ENCODE measurements at regions not wholly inside any gene's neighbourhood (a gene's known extent, or its start where the extent isn't known, plus 50 kb on each side); places are given as distances from the start of the nearest gene placed in this dataset.
A peak's percentile ranks its signal among the peaks of the same experiment; 100 is the strongest.

- no peaks in the 10 kb centered on the region for H3K36me3 ChIP-seq (ENCODE audit: insufficient read depth)
- H3F3A ChIP-seq (replicated peaks; ENCODE audit: low read depth): no peaks in the 10 kb centered on the region
- DNase-seq (ENCODE audit: low spot score): peak; percentile 36
- Mint-ChIP-seq H3K9me3 (no peaks in the 10 kb centered on the region), H3K4me3 (no peak overlapping the region), H3K4me1 (peaks cover 4% of the 10 kb centered on the region; the same call in 1 of the 3 replicates), H3K36me3 (ENCODE audit: low read depth) (no peaks in the 10 kb centered on the region), H3K27ac (no peak overlapping the region), H3K27me3 (ENCODE audit: insufficient read depth, low read depth, poor library complexity) (peaks cover 10% of the 10 kb centered on the region)
- no peak overlapping the region for H3K27ac ChIP-seq (ENCODE audit: low read depth)
- no peak overlapping the region for H3K4me2 ChIP-seq
- H3K4me3 ChIP-seq: no peak overlapping the region
- TF ChIP-seq STAT1 (IDR thresholded peaks at IDR 0.05; ENCODE audit: unreplicated experiment) (no peak), NANOG (IDR thresholded peaks at IDR 0.05; ENCODE audit: borderline replicate concordance) (no peak), CREB1 (CRISPR knock-in tag; IDR thresholded peaks at IDR 0.05; ENCODE audit: low read depth) (no peak), ZNF114 (CRISPR knock-in tag; IDR thresholded peaks at IDR 0.05) (no peak), JUNB (IDR thresholded peaks at IDR 0.05; ENCODE audit: unreplicated experiment) (no peak), REST (IDR thresholded peaks at IDR 0.05; ENCODE audit: unreplicated experiment) (no peak), EZH2phosphoT487 (IDR thresholded peaks at IDR 0.05; ENCODE audit: unreplicated experiment) (no peak), CTCF (conservative IDR thresholded peaks at IDR 0.05; ENCODE audit: low read depth in 2 of 2) (no peak), POLR2AphosphoS5 (IDR thresholded peaks at IDR 0.05; ENCODE audit: low read depth) (no peak), ZNF331 (CRISPR knock-in tag; IDR thresholded peaks at IDR 0.05; ENCODE audit: low read depth) (no peak), EZH2 (IDR thresholded peaks at IDR 0.05; ENCODE audit: low read depth, unreplicated experiment) (no peak), ETS1 (IDR thresholded peaks at IDR 0.05) (no peak), ZNF462 (CRISPR knock-in tag; IDR thresholded peaks at IDR 0.05) (no peak)
- peak; percentile 86 for ATAC-seq
- H3K4me1 ChIP-seq (ENCODE audit: insufficient read depth): no peaks in the 10 kb centered on the region
- peak overlapping the region; percentile 59 for H2AFZ ChIP-seq
- H3K27me3 ChIP-seq (ENCODE audit: insufficient read depth): peaks cover 3% of the 10 kb centered on the region; the same call in 1 of the 2 replicates
- H3K79me2 ChIP-seq (replicated peaks; ENCODE audit: insufficient read depth): no peaks in the 10 kb centered on the region
- H4K20me1 ChIP-seq (replicated peaks; ENCODE audit: insufficient read depth): no peaks in the 10 kb centered on the region
- no peaks in the 10 kb centered on the region for H3K9me2 ChIP-seq (ENCODE audit: insufficient read depth)
Measured at GRCh38 chr4:14862891-14863290, 139.4 kb upstream of the CPEB2 start.

Measured in GM23338 (cell line).